Prostate gland (tissue), 2 donors: ENCODE measurements at regions not wholly inside any gene's neighbourhood (a gene's known extent, or its start where the extent isn't known, plus 50 kb on each side); places are given as distances from the start of the nearest gene placed in this dataset.

Experiments used
- POLR2A ChIP-seq: fragments of 450-650 bp; IDR thresholded peaks from one replicate; pipeline ENCODE4 v1.6.1; 2016; ENCODE audit warnings: antibody characterized with exemption, mild to moderate bottlenecking
- POLR2AphosphoS5 ChIP-seq: sonication (generic); formaldehyde crosslinking; IDR thresholded peaks from one replicate; pipeline ENCODE4 v1.6.1; 2017; ENCODE audit warnings: antibody characterized with exemption
- TF ChIP-seq, protein P1 (sequence below), 4 experiments: fragments of 200-600 bp in 2 of 4; fragments of 450-650 bp in 2 of 4; sonication (generic) in 2 of 4; IDR thresholded peaks; 1 replicate in 3 of 4; 2 replicates in 1 of 4; pipeline ENCODE4 v1.5.1; 2016 to 2019; ENCODE audit warnings: antibody characterized with exemption in 4 of 4, mild to moderate bottlenecking in 2 of 4, moderate library complexity in 2 of 4

- TF ChIP-seq, protein P1, sequence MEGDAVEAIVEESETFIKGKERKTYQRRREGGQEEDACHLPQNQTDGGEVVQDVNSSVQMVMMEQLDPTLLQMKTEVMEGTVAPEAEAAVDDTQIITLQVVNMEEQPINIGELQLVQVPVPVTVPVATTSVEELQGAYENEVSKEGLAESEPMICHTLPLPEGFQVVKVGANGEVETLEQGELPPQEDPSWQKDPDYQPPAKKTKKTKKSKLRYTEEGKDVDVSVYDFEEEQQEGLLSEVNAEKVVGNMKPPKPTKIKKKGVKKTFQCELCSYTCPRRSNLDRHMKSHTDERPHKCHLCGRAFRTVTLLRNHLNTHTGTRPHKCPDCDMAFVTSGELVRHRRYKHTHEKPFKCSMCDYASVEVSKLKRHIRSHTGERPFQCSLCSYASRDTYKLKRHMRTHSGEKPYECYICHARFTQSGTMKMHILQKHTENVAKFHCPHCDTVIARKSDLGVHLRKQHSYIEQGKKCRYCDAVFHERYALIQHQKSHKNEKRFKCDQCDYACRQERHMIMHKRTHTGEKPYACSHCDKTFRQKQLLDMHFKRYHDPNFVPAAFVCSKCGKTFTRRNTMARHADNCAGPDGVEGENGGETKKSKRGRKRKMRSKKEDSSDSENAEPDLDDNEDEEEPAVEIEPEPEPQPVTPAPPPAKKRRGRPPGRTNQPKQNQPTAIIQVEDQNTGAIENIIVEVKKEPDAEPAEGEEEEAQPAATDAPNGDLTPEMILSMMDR (IDR thresholded peaks at IDR 0.05): no peak
- no peak for TF ChIP-seq POLR2AphosphoS5
- no peak for TF ChIP-seq POLR2A
Observed at GRCh38 chr2:208708486-208708885, 301.9 kb downstream of the PTH2R start.
